Neutrophil (primary cell): ENCODE measurements at regions not wholly inside any gene's neighbourhood (a gene's known extent, or its start where the extent isn't known, plus 50 kb on each side); places are given as distances from the start of the nearest gene placed in this dataset.
"Not testable (repeated sequence)": the region's sequence is repeated elsewhere in the genome, so short reads cannot be mapped to it uniquely, and the experiment has no call there.

ENCODE experiments used
- H3K27ac ChIP-seq: fragments of 200-600 bp; sonication (generic); 2 replicates; pipeline ENCODE4 v1.5.1; 2016; ENCODE audit warnings: mild to moderate bottlenecking, moderate library complexity
- H3K27me3 ChIP-seq: fragments of 200-600 bp; sonication (generic); 2 replicates; pipeline ENCODE4 v1.6.0; 2016; ENCODE audit warnings: mild to moderate bottlenecking
- H3K36me3 ChIP-seq: fragments of 200-600 bp; sonication (generic); 2 replicates; pipeline ENCODE4 v1.5.1; 2017
- H3K4me1 ChIP-seq, 2 experiments: fragments of 200-600 bp in 1 of 2; sonication (generic) in 1 of 2; 1 replicate in 1 of 2; 2 replicates in 1 of 2; pipeline versions ENCODE4 v1.5.1 to v1.6.1; 2013 to 2016; ENCODE audit warnings: low read depth in 1 of 2, low read length in 1 of 2, mild to moderate bottlenecking in 1 of 2, moderate library complexity in 1 of 2; ENCODE audit not compliant: control insufficient read depth in 1 of 2, insufficient read depth in 1 of 2
- H3K4me3 ChIP-seq, 2 experiments: fragments of 200-600 bp in 1 of 2; sonication (generic) in 1 of 2; 1 replicate in 1 of 2; 2 replicates in 1 of 2; pipeline ENCODE4 v1.5.1; 2013 to 2016; ENCODE audit warnings: low read depth in 1 of 2, low read length in 1 of 2, mild to moderate bottlenecking in 1 of 2, moderate library complexity in 1 of 2
- H3K9me3 ChIP-seq: fragments of 200-600 bp; sonication (generic); 2 replicates; pipeline ENCODE4 v1.5.1; 2016
- CTCF ChIP-seq: fragments of 200-600 bp; sonication (generic); IDR thresholded peaks from 2 replicates; pipeline ENCODE4 v1.5.1; 2016; ENCODE audit warnings: antibody characterized with exemption

GRCh38 chr4:57344296-57344695, 234.1 kb upstream of the IGFBP7 start:
- no peak overlapping the region for H3K27ac ChIP-seq
- H3K4me3 ChIP-seq = no peak overlapping the region
- no peaks in the 10 kb centered on the region for H3K9me3 ChIP-seq
- H3K4me1 ChIP-seq = no peaks in the 10 kb centered on the region
- H3K27me3 ChIP-seq = no peaks in the 10 kb centered on the region
- no peaks in the 10 kb centered on the region for H3K36me3 ChIP-seq
- no peak for TF ChIP-seq CTCF

- H3K36me3 ChIP-seq = no peaks in the 10 kb centered on the region
- no peaks in the 10 kb centered on the region for H3K27me3 ChIP-seq
- TF ChIP-seq CTCF = no peak
- no peak overlapping the region for H3K27ac ChIP-seq
- no peaks in the 10 kb centered on the region for H3K9me3 ChIP-seq
- no peak overlapping the region for H3K4me3 ChIP-seq
- no peaks in the 10 kb centered on the region for H3K4me1 ChIP-seq
Measured at GRCh38 chr4:57342411-57342810, 232.2 kb upstream of the IGFBP7 start.

GRCh38 chr4:57338861-57339260, 228.7 kb upstream of the IGFBP7 start:
- H3K27me3 ChIP-seq, H3K4me1 ChIP-seq, H3K36me3 ChIP-seq, H3K27ac ChIP-seq, H3K4me3 ChIP-seq, H3K9me3 ChIP-seq: not testable (repeated sequence)

GRCh38 chr4:57333684-57334083, 223.5 kb upstream of the IGFBP7 start:
- Histone ChIP-seq H3K4me1 (no peaks in the 10 kb centered on the region), H3K27me3 (no peaks in the 10 kb centered on the region), H3K4me3 (no peak overlapping the region), H3K36me3 (no peaks in the 10 kb centered on the region), H3K27ac (no peak overlapping the region), H3K9me3 (no peaks in the 10 kb centered on the region)
- TF ChIP-seq CTCF = no peak

GRCh38 chr4:57331959-57332358, 221.8 kb upstream of the IGFBP7 start:
- Histone ChIP-seq H3K9me3 (no peaks in the 10 kb centered on the region), H3K27ac (no peak overlapping the region), H3K4me1 (no peaks in the 10 kb centered on the region), H3K36me3 (no peaks in the 10 kb centered on the region), H3K27me3 (no peaks in the 10 kb centered on the region), H3K4me3 (no peak overlapping the region)
- TF ChIP-seq CTCF = no peak

GRCh38 chr4:57329279-57329678, 219.1 kb upstream of the IGFBP7 start:
- Histone ChIP-seq H3K4me3 (no peak overlapping the region), H3K4me1 (no peaks in the 10 kb centered on the region), H3K36me3 (no peaks in the 10 kb centered on the region), H3K27me3 (no peaks in the 10 kb centered on the region), H3K9me3 (no peaks in the 10 kb centered on the region), H3K27ac (no peak overlapping the region)
- no peak for TF ChIP-seq CTCF
